HG02973 (cell line): ENCODE measurements at regions not wholly inside any gene's neighbourhood (a gene's known extent, or its start where the extent isn't known, plus 50 kb on each side); places are given as distances from the start of the nearest gene placed in this dataset.
"Not testable (repeated sequence)": the region's sequence is repeated elsewhere in the genome, so short reads cannot be mapped to it uniquely, and the experiment has no call there.

Experiments used
- ATAC-seq: cut with Tn5 transposase; IDR thresholded peaks from one replicate; pipeline ENCODE4 v1.9.1; 2021; ENCODE audit warnings: moderate library complexity; ENCODE audit not compliant: unreplicated experiment

DNA sequence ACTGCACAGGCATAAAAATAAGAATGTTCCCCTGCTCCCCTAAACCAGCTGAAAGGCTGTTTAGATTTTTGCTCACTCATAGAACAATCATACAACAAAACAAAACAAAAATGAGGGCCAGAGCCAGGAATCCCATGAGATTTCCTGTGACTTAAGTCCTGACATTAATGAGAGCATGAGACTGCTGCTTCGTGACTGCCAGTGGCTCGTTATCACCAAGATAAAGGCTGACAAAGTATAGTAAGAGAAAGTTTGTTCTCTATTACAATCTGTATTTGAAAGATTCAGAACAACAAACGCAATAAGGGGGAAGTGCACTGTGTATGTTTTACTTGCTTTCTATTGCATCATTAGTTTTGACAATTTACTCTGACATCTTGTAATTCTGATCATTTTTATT, 837.1 kb upstream of the C9orf72 start:
- no peak for ATAC-seq

DNA sequence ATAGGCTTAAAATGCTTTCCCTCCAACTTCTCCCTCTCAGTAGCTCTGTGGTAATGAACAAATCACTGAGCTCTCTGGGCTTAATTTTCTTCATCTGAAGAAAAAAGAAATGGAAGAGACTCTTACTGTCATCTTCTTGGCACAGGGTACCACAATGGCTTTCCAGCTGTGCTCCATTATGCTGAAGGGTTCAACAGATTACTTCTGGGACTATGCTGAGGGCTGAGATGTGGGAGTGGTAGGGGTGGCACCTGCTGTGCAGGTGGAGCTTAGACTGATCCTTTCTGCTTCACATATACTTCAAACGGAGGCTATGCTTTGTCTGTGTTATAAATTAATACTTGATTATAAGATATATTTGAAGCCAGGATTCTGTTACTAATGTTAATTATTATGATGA, 840.2 kb upstream of the C9orf72 start:
- ATAC-seq, result no peak

DNA sequence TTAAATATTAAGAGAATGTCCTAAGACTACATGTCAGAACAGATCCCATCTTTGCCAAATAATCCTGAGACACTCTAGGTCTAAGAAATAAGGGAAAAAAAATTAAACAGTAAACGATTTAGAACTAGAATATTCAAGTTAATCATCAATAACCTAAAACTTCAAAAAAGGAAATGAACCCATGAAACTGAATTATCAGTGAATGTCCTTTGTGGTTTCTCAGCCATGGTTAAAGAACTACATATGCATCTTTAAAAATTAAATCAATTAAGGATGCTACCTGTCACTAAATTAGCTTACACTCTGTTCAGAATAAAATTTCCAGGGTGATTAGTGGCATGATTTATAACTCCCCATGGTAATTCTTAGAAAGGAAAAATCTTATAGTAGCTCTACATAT, 850.0 kb upstream of the C9orf72 start:
- ATAC-seq, result no peak

DNA sequence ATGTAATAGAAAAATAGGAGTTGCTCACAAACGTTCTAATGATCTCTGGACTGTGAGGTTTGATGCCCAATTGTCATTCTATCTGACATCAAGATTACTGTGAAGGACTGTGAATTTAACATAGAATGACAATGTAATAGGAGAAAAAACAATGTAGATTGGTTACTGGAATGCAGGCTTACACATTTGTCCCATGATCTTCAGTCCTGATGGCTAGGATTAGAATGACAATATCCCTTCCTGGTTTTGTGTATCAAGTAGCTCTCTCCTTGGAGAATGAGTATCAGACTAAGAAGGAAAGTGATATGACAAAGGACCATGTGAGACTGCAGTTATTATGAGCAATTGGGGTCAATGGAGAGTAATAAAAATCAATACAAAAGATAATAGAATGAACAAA, 862.2 kb upstream of the C9orf72 start:
- no peak for ATAC-seq

DNA sequence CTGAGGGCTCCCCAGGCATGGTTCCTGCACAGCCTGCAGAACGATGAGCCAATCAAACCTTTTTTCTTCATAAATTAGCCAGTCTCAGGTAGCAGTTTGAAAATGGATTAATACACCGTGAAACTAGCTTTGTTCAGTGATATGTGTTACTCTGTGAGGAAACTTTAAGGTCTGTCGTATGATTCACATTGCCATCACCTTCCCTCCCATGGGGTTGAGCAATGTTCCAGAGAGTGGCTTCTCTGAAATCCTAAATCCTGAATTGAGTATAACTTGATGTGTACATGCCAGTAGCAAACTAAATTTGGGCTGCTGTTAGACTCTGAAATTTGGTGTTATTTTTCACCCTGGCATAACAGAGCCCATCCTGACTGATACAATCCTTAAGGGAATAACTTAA, 866.4 kb upstream of the C9orf72 start:
- no peak for ATAC-seq

DNA sequence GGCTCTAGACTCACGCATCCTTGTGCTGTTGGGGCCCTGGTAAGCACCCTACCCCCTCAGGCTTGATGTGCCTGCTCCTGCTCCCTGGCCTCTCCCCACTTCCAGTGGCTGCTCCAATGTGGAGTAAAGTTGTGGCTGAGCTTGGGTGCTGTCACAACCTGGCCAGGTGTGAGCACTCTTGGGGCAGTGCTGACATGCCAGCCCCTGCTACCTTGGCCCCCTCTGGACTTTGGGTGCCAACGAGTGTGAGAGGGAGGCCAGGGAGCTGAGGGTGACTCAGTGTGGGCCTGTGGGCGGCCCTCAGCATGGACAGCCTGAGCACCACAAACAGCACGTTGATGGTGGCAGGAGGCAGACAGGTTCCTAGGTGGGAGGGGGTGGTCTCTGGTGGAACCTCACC, 870.2 kb upstream of the C9orf72 start:
- no peak for ATAC-seq

DNA sequence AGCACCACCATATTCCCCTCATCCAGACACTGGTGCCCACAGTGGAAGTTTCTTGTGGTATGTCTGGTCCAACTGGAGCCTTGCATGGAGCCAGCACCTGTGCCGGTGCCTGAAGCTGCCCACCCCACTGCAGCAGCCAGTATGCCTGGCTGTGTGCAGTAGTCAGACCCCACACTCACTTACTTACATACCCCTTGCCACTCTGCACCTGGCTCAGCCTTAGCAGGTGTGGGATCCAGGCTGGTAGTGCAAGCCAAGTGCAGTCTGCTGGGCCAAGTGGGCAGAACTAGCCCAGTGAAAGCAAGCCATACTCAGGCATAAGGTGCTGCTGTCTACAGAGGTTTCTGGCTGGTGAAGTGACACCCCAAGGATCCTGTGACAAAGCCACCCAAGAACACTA, 871.4 kb upstream of the C9orf72 start:
- ATAC-seq, result no peak

DNA sequence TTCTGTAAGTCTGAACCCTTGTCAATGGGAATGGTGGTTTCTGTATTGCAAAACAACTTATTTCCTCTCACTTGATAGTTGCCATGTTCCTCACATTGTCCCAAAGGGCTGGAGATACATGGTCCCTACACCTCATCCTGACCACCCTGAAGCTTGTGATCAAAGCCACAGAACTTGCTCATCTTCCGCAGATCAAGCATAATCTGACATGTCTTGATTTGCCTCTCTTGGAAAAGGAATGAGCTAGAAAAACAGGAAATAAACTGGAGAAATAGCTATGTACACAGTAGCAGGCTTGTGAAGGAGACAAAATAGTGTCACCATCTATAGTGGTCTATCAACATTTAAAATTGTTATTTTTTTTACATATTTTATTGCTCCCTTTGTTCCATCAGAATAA, 871.9 kb upstream of the C9orf72 start:
- ATAC-seq, result no peak

DNA sequence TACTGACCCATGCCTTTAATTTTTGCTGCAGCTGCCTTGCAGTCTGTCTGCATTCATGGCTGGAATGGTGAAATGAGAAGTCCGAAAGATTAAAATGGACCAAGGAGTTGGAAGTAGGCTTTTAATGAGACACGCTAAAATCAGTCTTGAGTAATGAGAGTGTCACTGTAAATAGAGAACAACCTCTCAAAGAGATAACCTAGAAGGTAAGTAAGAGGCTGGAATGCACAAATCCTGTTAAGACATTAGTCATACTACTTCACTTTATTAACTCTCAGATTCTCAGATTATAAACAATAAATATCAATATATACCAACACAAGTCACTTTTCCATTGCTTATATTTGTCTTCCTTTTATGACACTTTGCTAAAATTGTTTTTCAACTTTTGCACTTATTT, 880.6 kb upstream of the C9orf72 start:
- no peak for ATAC-seq

DNA sequence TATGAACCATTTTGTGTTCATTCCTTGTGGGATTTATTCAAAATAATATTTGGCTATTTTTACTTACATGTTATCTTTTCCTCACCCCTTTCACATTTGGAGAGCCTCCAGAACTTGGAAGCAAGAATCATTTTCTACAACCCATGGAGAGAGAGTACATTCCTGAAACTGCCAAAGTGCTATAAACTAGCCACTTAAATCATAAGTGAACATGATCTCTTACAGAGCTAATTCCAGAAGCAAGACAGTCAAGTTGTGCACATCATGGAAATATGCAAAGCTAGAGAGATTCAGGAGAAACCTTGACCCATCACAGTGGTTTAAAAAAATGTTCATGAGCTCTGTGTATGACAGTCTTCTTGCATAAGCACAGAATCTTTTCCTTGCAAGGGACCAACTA, 883.6 kb upstream of the C9orf72 start:
- no peak for ATAC-seq

DNA sequence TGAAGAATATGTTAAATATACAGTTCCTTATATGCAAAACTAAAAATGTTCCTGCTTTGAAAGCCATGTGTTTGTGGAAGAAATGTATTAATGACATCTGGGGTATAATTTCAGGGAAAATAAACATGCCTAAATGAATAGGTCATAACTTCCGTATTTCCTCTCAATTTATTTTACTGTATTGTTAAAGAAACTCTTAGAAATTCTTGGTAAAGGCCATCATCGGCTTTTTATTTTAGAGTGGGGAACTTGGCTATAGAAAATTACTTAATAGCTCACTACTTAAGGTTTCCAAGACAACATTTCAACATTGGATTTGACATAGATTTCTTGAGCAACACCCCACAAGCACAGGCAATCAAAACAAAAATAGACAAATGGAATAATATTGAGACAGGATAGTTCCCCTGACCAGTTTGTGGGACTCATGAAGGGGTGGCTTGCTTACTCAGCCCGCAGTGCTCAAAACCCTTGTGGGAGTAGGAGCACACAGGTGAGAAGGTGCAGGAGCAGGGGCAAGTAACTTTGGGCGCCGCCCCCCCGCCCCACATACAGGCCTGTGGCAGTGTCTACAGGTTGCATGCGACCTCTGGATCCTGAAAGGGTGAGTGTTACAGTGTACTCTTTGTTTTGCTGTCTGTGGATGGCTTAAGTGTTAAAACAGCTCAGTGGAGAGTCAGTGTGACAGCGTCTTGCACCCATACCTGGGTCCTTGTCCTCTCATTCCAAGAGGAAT, 891.4 kb upstream of the C9orf72 start:
- no peak for ATAC-seq

DNA sequence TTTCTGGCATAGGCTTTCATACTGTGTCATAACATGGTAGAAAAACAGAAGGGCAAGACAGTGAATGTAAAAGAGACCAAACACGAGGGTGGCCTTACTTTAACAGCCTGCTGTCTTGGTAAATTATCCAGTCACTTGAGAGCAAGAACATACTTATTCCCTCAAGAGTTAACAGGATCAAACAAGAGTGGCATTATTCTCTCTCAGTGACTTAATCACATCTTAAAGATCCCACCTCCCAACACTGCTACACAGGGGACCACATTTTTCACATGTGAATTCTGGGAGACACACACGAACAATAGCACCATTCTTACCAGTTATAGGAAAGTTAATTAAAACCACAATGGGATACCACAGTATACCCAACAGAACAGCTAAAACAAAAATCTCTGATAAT, 898.0 kb upstream of the C9orf72 start:
- ATAC-seq, result no peak

DNA sequence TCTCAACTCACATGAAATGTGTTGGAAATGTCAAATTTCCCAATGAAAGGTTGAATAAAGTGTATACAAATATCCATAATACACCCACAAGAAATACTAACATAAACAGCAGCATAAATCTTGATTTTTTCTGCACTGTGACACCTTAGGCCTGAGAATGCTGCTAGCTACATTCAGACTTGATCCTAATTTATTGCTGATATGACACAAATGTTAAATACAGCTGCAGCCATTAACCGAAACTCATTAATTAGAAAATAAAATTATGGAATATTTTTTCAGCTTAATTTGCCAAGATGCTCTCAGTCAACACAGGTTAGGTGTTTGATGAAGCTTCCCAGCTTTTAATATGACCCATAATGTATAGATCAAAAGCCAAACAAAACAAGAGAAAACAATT, 914.3 kb upstream of the C9orf72 start:
- no peak for ATAC-seq

DNA sequence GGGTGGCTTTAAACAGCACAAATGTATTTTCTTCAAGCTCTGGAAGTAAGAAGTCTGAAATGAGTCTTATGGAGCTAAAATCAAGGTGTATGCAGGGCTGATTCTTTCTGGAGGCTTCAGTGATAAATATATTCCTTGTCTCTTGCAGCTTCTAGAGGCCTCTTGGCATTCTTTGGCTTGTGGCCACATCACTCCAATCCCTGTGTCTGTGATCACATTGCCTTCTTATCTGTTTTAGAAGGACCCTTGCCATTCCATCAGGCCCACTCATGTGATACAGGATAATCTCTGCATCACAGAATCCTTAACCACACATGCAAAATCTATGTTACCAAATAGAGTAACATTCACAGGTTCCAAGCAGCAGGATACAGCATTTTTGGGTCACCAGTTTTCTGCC, 917.8 kb upstream of the C9orf72 start:
- ATAC-seq, result no peak

DNA sequence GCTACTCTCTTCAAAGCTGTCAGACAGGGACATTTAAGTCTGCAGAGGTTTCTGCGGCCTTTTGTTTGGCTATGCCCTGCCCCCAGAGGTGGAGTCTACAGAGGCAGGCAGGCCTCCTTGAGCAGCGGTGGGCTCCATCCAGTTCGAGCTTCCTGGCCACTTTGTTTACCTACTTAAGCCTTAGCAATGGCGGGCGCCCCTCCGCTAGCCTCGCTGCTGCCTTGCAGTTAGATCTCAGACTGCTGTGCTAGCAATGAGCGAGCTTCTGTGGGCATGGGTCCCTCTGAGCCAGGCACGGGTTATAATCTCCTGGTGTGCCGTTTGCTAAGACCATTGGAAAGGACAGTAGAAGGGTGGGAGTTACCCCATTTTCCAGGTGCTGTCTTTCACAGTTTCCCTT, 924.9 kb upstream of the C9orf72 start:
- not testable (repeated sequence) for ATAC-seq

DNA sequence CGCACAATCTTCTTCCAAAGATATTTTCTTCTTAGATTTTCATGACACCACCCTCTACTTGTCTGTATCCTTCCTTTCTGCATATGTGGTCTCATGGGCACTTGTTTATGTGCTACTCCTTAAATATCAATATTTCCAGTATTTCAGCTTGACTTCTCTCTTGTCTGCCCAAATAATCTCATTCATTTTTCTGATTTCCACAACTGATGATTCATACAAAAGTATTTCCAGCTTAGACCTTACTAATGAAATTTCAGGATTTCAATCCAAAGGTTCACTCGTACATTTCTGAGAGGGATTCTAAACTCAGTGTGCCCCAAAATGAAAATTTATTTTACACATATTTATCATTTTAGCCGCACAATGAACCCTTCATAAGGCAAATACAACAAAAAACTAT, 928.9 kb upstream of the C9orf72 start:
- ATAC-seq, result no peak

DNA sequence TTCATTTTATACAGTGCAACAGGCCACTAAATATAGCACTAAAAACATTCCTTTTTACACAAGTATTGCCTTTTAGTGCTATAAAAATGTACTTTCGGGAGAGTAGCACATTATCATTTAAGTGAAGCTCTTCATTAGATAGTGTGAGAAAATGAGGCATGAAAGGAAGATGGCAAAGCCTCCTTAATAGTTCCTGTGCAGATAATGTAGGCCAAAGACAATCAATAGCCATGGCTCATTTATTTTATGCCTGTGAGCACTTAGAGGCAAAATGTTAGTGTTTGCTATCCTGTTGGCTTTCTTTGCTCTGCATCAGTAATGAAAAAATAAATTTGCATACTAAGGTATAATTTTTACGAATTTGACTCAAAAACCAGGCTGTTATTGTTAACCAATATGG, 929.5 kb upstream of the C9orf72 start:
- no peak for ATAC-seq

DNA sequence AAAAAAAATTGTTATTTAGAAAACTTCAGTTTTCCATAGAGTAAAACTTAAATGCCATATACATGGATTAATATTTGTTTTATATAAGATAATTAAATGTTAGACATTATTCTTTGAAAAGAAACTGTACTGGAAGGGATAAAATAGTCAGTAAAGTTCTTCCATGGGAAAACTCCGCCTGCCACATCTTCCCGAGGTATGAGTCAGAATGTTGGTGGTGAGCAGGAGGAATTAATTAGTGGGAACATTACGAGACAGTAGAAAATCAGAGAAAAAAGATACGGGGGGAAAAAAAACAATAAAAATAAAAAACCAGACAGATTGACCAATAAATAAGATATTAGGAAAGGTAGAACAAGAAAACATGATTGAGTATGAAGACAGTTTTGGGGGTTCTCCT, 930.3 kb upstream of the C9orf72 start:
- no peak for ATAC-seq

DNA sequence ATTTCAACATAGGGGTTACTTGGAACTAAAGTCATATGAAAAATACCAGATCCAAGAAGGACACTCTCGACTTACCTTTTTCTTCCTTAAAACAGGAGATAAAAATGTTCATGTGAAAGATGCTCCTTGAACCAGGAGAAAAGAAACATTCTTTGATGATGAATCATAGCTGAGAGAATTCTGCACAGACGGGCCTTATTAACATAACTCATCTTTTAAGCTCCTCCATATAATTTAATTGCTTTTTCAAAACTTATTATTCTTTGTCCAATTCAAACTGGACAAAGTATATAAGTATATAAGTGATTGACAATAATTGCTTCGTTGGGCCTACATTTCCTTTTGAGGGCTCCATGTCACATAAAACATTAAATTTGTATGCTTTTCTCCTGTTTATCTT, 945.2 kb upstream of the C9orf72 start:
- no peak for ATAC-seq

DNA sequence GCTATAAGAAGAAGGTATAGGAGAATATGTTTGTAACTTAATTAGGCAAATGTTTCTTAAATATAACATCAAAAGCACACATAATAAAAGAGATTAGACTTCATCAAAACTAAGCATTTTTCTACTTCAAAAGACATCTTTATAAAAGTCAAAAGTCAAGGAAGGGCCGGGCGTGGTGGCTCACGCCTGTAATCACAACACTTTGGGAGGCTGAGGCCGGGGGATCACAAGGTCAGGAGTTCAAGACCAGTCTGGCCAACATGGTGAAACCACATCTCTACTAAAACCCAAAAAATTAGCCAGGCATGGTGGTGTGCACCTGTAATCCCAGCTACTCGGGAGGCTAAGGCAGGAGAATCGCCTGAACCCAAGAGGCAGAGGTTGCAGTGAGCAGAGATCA, 951.0 kb upstream of the C9orf72 start:
- ATAC-seq, result not testable (repeated sequence)

DNA sequence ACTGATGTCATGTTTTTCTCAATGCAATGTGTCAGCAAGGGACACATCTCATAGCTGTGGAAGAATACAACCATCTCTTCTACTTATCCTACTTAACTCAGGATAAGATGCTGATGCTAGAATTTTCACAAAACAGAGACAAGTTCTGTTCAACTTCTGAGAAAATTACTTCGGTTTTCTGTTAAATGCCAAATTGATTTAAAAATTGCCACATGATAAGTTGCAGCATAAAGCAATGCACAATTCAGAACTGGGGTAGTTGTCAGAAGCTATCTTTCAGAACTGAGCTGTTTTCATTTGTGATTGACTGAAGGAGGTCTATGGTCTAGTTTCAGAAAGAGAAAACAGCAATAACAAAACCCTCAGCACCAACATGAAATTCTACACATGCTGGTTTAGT, 954.8 kb upstream of the C9orf72 start:
- ATAC-seq, result no peak

DNA sequence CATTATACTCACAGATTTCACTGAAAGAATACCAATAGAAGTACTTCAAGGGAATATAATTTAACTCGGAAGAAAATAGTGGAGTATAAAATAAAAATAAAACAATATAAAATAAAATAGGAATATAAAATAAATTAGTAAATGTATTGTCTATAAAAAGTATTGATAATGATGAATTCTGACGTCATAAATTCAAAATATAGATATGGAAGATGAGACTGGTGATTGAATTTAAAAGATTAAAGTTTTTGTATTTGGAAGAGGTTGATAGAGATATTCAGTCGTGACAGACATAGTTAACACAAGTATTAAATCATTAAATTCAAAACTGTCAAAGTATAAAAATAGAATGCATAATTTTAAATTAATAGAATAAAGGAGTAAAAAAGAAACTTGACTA, 964.9 kb upstream of the C9orf72 start:
- no peak for ATAC-seq

DNA sequence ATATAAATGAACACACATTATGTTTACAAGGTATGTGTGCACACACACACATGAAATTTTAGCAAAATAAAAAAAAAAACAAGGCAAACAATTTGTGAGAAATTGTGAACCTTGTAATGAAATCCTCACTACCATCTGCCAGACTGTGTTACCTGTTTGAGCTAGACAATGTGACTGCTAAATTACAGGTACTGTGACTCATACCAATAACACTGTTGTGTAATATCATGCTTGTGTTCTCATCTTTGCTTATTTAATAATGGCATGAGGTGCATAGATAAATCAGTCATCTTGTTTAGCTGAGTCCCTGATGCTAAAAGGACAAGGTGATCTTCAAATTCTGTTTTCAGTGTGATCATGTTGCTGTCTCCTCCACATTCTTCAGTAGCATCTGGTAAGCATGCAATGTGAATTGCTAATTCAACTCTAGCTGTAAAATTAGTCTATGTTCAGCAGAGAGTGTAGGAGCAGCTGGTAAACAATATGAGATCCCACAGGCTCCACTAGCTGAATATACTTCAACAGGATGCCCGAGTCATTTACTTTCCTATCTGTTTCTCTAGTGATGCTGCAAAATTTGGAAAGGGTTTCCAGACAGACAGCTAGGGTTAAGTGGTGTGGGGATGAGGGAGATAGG, 966.3 kb upstream of the C9orf72 start:
- ATAC-seq, result no peak
